ENCODE measurements at regions not wholly inside any gene's neighbourhood (a gene's known extent, or its start where the extent isn't known, plus 50 kb on each side); places are given as distances from the start of the nearest gene placed in this dataset.

DNA sequence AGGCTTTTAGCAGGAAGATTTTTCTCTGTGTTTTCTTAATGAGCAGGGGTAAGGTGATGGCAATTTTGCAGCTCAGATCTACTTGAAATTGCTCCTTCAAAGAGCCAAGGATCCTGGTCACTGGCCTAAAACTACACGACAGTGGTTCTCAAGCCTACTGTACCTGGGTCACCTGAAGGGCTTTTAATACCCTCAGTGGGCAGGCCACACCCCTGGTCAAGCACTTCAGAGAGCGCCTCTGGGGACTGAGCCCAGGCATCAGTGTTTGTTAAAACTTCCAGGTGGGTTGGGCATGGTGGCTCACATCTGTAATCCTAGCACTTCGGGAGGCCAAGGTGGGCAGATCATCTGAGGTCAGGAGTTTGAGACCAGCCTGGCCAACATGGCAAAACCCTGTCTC lies 158.4 kb downstream of the FAM43A start:
- DNase-seq (ENCODE audit: low spot score) (no peak), ATAC-seq (no peak)
- H3K27ac Mint-ChIP-seq: no peak overlapping the region
- no peaks in the 10 kb centered on the region for H3K36me3 ChIP-seq (ENCODE audit: insufficient read depth)
- peaks cover 4% of the 10 kb centered on the region; the same call in 1 of the 3 replicates for H3K9me3 Mint-ChIP-seq
- no peak overlapping the region for H3K27ac ChIP-seq (ENCODE audit: low read depth)
- no peaks in the 10 kb centered on the region for H4K20me1 ChIP-seq (replicated peaks; ENCODE audit: insufficient read depth)
- H3K4me1 ChIP-seq (ENCODE audit: insufficient read depth): no peaks in the 10 kb centered on the region
- no peaks in the 10 kb centered on the region for H3K27me3 ChIP-seq (ENCODE audit: insufficient read depth)
- peaks cover 2% of the 10 kb centered on the region for H3K27me3 Mint-ChIP-seq (ENCODE audit: insufficient read depth, low read depth, poor library complexity)
- no peak overlapping the region for H3K4me3 ChIP-seq
- no peak overlapping the region for H2AFZ ChIP-seq
- no peaks in the 10 kb centered on the region for H3K36me3 Mint-ChIP-seq (ENCODE audit: low read depth)
- H3K79me2 ChIP-seq (replicated peaks; ENCODE audit: insufficient read depth): no peaks in the 10 kb centered on the region
- H3K4me1 Mint-ChIP-seq: no peaks in the 10 kb centered on the region
- H3K4me3 Mint-ChIP-seq: no peak overlapping the region
- H3F3A ChIP-seq (replicated peaks; ENCODE audit: low read depth): no peaks in the 10 kb centered on the region
- TF ChIP-seq, protein P1, sequence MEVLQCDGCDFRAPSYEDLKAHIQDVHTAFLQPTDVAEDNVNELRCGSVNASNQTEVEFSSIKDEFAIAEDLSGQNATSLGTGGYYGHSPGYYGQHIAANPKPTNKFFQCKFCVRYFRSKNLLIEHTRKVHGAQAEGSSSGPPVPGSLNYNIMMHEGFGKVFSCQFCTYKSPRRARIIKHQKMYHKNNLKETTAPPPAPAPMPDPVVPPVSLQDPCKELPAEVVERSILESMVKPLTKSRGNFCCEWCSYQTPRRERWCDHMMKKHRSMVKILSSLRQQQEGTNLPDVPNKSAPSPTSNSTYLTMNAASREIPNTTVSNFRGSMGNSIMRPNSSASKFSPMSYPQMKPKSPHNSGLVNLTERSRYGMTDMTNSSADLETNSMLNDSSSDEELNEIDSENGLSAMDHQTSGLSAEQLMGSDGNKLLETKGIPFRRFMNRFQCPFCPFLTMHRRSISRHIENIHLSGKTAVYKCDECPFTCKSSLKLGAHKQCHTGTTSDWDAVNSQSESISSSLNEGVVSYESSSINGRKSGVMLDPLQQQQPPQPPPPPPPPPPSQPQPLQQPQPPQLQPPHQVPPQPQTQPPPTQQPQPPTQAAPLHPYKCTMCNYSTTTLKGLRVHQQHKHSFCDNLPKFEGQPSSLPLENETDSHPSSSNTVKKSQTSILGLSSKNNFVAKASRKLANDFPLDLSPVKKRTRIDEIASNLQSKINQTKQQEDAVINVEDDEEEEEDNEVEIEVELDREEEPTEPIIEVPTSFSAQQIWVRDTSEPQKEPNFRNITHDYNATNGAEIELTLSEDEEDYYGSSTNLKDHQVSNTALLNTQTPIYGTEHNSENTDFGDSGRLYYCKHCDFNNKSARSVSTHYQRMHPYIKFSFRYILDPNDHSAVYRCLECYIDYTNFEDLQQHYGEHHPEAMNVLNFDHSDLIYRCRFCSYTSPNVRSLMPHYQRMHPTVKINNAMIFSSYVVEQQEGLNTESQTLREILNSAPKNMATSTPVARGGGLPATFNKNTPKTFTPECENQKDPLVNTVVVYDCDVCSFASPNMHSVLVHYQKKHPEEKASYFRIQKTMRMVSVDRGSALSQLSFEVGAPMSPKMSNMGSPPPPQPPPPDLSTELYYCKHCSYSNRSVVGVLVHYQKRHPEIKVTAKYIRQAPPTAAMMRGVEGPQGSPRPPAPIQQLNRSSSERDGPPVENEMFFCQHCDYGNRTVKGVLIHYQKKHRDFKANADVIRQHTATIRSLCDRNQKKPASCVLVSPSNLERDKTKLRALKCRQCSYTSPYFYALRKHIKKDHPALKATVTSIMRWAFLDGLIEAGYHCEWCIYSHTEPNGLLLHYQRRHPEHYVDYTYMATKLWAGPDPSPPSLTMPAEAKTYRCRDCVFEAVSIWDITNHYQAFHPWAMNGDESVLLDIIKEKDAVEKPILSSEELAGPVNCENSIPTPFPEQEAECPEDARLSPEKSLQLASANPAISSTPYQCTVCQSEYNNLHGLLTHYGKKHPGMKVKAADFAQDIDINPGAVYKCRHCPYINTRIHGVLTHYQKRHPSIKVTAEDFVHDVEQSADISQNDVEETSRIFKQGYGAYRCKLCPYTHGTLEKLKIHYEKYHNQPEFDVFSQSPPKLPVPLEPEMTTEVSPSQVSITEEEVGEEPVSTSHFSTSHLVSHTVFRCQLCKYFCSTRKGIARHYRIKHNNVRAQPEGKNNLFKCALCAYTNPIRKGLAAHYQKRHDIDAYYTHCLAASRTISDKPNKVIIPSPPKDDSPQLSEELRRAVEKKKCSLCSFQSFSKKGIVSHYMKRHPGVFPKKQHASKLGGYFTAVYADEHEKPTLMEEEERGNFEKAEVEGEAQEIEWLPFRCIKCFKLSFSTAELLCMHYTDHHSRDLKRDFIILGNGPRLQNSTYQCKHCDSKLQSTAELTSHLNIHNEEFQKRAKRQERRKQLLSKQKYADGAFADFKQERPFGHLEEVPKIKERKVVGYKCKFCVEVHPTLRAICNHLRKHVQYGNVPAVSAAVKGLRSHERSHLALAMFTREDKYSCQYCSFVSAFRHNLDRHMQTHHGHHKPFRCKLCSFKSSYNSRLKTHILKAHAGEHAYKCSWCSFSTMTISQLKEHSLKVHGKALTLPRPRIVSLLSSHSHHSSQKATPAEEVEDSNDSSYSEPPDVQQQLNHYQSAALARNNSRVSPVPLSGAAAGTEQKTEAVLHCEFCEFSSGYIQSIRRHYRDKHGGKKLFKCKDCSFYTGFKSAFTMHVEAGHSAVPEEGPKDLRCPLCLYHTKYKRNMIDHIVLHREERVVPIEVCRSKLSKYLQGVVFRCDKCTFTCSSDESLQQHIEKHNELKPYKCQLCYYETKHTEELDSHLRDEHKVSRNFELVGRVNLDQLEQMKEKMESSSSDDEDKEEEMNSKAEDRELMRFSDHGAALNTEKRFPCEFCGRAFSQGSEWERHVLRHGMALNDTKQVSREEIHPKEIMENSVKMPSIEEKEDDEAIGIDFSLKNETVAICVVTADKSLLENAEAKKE (CRISPR knock-in tag; IDR thresholded peaks at IDR 0.05): no peak
- TF ChIP-seq NANOG (IDR thresholded peaks at IDR 0.05; ENCODE audit: borderline replicate concordance) (no peak), JUNB (IDR thresholded peaks at IDR 0.05; ENCODE audit: unreplicated experiment) (no peak), ZNF114 (CRISPR knock-in tag; IDR thresholded peaks at IDR 0.05) (no peak), STAT1 (IDR thresholded peaks at IDR 0.05; ENCODE audit: unreplicated experiment) (no peak), EZH2 (IDR thresholded peaks at IDR 0.05; ENCODE audit: low read depth, unreplicated experiment) (no peak)
- no peaks in the 10 kb centered on the region for H3K9me2 ChIP-seq (ENCODE audit: insufficient read depth)
- no peak overlapping the region for H3K4me2 ChIP-seq

- Mint-ChIP-seq H3K27ac (no peak overlapping the region), H3K4me1 (peaks cover 7% of the 10 kb centered on the region; the same call in 2 of the 3 replicates), H3K36me3 (ENCODE audit: low read depth) (no peaks in the 10 kb centered on the region), H3K4me3 (no peak overlapping the region), H3K9me3 (no peaks in the 10 kb centered on the region), H3K27me3 (ENCODE audit: insufficient read depth, low read depth, poor library complexity) (peaks cover 4% of the 10 kb centered on the region)
- ATAC-seq (no peak), DNase-seq (ENCODE audit: low spot score) (no peak)
- Histone ChIP-seq H3K27me3 (ENCODE audit: insufficient read depth) (no peaks in the 10 kb centered on the region), H3K4me2 (no peak overlapping the region), H3K4me3 (no peak overlapping the region), H3K4me1 (ENCODE audit: insufficient read depth) (no peaks in the 10 kb centered on the region), H4K20me1 (replicated peaks; ENCODE audit: insufficient read depth) (no peaks in the 10 kb centered on the region), H3K9me2 (ENCODE audit: insufficient read depth) (no peaks in the 10 kb centered on the region), H3F3A (replicated peaks; ENCODE audit: low read depth) (no peaks in the 10 kb centered on the region), H2AFZ (no peak overlapping the region; the same call in 1 of the 2 replicates), H3K79me2 (replicated peaks; ENCODE audit: insufficient read depth) (no peaks in the 10 kb centered on the region), H3K27ac (ENCODE audit: low read depth) (no peak overlapping the region), H3K36me3 (ENCODE audit: insufficient read depth) (no peaks in the 10 kb centered on the region)
- no peak for TF ChIP-seq EZH2phosphoT487 (IDR thresholded peaks at IDR 0.05; ENCODE audit: unreplicated experiment)
- no peak for TF ChIP-seq EZH2 (IDR thresholded peaks at IDR 0.05; ENCODE audit: low read depth, unreplicated experiment)
- TF ChIP-seq POLR2AphosphoS5 (IDR thresholded peaks at IDR 0.05; ENCODE audit: low read depth): no peak
- no peak for TF ChIP-seq CTCF (conservative IDR thresholded peaks at IDR 0.05; ENCODE audit: low read depth in 2 of 2)
- no peak for TF ChIP-seq JUNB (IDR thresholded peaks at IDR 0.05; ENCODE audit: unreplicated experiment)
- TF ChIP-seq ZNF114 (CRISPR knock-in tag; IDR thresholded peaks at IDR 0.05): no peak
- TF ChIP-seq ZNF331 (CRISPR knock-in tag; IDR thresholded peaks at IDR 0.05; ENCODE audit: low read depth): no peak
- no peak for TF ChIP-seq STAT1 (IDR thresholded peaks at IDR 0.05; ENCODE audit: unreplicated experiment)
- no peak for TF ChIP-seq ETS1 (IDR thresholded peaks at IDR 0.05)
- TF ChIP-seq NANOG (IDR thresholded peaks at IDR 0.05; ENCODE audit: borderline replicate concordance): no peak
Measured at GRCh38 chr3:194849166-194849875, 163.6 kb downstream of the FAM43A start.

Data from GM23338 (cell line).